SJSA1 (cell line): ENCODE measurements at regions not wholly inside any gene's neighbourhood (a gene's known extent, or its start where the extent isn't known, plus 50 kb on each side); places are given as distances from the start of the nearest gene placed in this dataset.

ENCODE experiments used
- DNase-seq, 2 experiments: peaks; one replicate each; pipeline ENCODE4 v3.0.0-alpha.2; 2015 to 2020; ENCODE audit warnings: low spot score in 2 of 2, low read depth in 1 of 2
- H3K27ac ChIP-seq: fragments of 250-450 bp; sonication (Bioruptor Pico); 2 replicates; pipeline ENCODE4 v1.5.1; 2020; ENCODE audit warnings: mild to moderate bottlenecking, moderate library complexity
- H3K27me3 ChIP-seq: fragments of 250-450 bp; sonication (Bioruptor Pico); replicated peaks from 2 replicates; pipeline ENCODE4 v1.5.1; 2020; ENCODE audit warnings: mild to moderate bottlenecking, moderate library complexity
- H3K36me3 ChIP-seq: fragments of 250-450 bp; sonication (Bioruptor Pico); 2 replicates; pipeline ENCODE4 v1.5.1; 2020; ENCODE audit warnings: mild to moderate bottlenecking
- H3K4me1 ChIP-seq: fragments of 250-450 bp; sonication (Bioruptor Pico); replicated peaks from 2 replicates; pipeline ENCODE4 v1.6.1; 2021; ENCODE audit warnings: mild to moderate bottlenecking
- H3K4me3 ChIP-seq: fragments of 250-450 bp; sonication (Bioruptor Pico); 2 replicates; pipeline ENCODE4 v1.5.1; 2020; ENCODE audit warnings: mild to moderate bottlenecking
- H3K9me3 ChIP-seq: fragments of 250-450 bp; sonication (Bioruptor Pico); replicated peaks from 2 replicates; pipeline ENCODE4 v1.5.1; 2020; ENCODE audit warnings: mild to moderate bottlenecking

DNA sequence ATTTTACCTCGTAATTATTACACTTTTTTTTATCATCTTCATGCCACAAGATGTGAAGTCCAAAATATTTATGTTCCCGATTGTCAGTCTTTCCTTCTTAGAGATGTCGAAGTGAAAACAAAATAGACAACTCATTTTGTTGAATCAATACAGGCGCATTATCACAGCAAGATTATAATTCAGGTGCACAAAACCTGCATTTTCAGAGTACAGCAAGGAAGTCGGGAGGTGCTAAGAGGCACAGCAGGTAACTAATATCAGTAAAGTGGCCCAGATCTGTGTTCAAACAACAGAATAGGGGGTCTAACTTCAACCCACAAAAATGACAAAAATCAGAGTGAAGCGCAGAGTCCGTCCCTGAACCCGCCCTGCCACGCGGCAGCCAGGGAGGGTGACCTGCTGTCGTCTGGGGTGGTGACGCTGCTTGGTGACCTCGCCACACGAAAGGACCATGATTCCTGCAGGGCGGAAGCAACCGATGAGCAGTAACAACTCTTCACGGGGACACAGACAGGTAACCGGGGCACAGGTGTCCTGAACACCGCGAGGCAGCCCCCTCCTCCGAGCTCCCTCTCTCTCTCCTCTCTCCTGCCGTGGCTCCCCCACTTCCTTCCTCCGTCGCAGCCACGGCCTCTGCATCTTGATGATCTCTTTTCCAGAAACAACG, 50.9 kb upstream of the SPACA7 start:
- Histone ChIP-seq H3K9me3 (0 out of 2 replicates have a peak, but pooled peaks cover 4% of the 10 kb centered on the region), H3K4me3 (no peak overlapping the region), H3K36me3 (no peaks in the 10 kb centered on the region), H3K27me3 (peaks cover 87% of the 10 kb centered on the region), H3K27ac (no peak overlapping the region), H3K4me1 (no peaks in the 10 kb centered on the region)
- no peak for DNase-seq

DNA sequence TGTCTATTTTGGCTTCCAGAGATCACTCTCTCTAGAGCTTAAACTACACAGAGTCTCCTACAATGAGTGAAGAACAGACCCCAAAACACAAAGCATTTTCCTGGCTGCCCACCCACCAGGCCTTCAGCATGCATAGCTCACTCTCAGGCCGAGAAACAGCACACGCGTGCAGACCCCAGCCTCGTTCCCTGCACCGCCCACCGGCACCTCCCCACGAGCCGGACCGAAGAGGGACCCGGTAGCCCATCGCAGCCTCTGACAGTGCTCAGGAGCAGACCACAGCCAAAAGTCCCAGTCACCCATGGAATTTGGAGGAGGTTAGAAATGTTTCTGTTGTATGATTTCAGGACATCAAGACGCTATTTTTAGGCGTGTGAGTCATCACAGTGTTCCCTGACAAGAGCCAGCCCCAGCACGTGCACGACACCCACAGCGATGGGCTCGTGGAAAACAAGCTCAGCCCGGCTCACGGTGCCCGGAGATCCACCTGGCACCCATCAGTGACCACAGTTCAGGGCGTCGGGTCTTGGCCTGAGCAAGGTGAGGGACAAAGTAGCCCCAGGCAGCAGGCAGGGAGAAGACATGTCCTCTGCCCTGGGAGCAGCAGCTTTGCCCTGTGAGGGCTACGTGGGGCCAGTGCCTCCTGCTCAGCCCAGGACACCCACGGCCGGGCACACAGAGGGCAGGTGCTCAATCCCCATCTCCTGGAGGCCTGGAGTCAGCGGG, 50.1 kb upstream of the SPACA7 start:
- Histone ChIP-seq H3K9me3 (0 out of 2 replicates have a peak, but pooled peaks cover 4% of the 10 kb centered on the region), H3K27ac (no peak overlapping the region), H3K4me3 (no peak overlapping the region), H3K36me3 (no peaks in the 10 kb centered on the region), H3K4me1 (no peaks in the 10 kb centered on the region), H3K27me3 (peaks cover 94% of the 10 kb centered on the region)
- DNase-seq = no peak
